OCI-LY7 (cell line): ENCODE measurements at regions not wholly inside any gene's neighbourhood (a gene's known extent, or its start where the extent isn't known, plus 50 kb on each side); places are given as distances from the start of the nearest gene placed in this dataset.

ENCODE experiments used
- CTCF ChIP-seq: fragments of 200-600 bp; sonication (generic); conservative IDR thresholded peaks from 2 replicates; pipeline ENCODE4 v1.5.1; 2014; ENCODE audit warnings: mild to moderate bottlenecking, antibody characterized with exemption, low read length, moderate library complexity, mixed read lengths
- EZH2phosphoT487 ChIP-seq: fragments of 200-600 bp; sonication (generic); IDR thresholded peaks from 2 replicates; pipeline ENCODE4 v1.6.1; 2018; ENCODE audit warnings: low read depth, borderline replicate concordance, mild to moderate bottlenecking, mixed run types, antibody characterized with exemption, low read length, moderate library complexity, mixed read lengths

- no peak for TF ChIP-seq CTCF
- TF ChIP-seq EZH2phosphoT487 = no peak
Observed at GRCh38 chr15:67944010-67944641, 104.3 kb upstream of the RNU6-1 start.
